Activated B cell treated with CpG ODN at 0.5 μM for 24 hours (primary cell): ENCODE measurements at regions not wholly inside any gene's neighbourhood (a gene's known extent, or its start where the extent isn't known, plus 50 kb on each side); places are given as distances from the start of the nearest gene placed in this dataset.

Experiments used
- ATAC-seq: fragments of 200-7000 bp; cut with Tn5 transposase; one replicate; pipeline ENCODE4 v1.10.0; 2021; ENCODE audit warnings: low read depth, mild to moderate bottlenecking, moderate library complexity
- CTCF ChIA-PET: fragments of 350-600 bp; sonication (Branson Sonifier 250); formaldehyde crosslinking; loops from one replicate; lab custom pipeline; 2021; ENCODE audit warnings: antibody characterized with exemption; lab: Charles Lee
- POLR2A ChIA-PET: fragments of 350-600 bp; sonication (Branson Sonifier 250); formaldehyde crosslinking; loops from one replicate; lab custom pipeline; 2021; ENCODE audit warnings: antibody characterized with exemption; lab: Charles Lee
- DNase-seq: peaks from one replicate; pipeline ENCODE4 v3.0.0; 2022
- H3K27ac Mint-ChIP-seq: one replicate; pipeline ENCODE4 v1.8.0; 2020; ENCODE audit warnings: mixed read lengths
- H3K27me3 Mint-ChIP-seq: one replicate; pipeline ENCODE4 v1.8.0; 2021; ENCODE audit warnings: mixed read lengths
- H3K36me3 Mint-ChIP-seq: one replicate; pipeline ENCODE4 v1.8.0; 2021; ENCODE audit warnings: low read depth, mixed read lengths
- H3K4me1 Mint-ChIP-seq: one replicate; pipeline ENCODE4 v1.8.0; 2021; ENCODE audit warnings: mixed read lengths
- H3K4me3 Mint-ChIP-seq: one replicate; pipeline ENCODE4 v1.8.0; 2020; ENCODE audit warnings: mild to moderate bottlenecking, mixed read lengths
- H3K9me3 Mint-ChIP-seq: one replicate; pipeline ENCODE4 v1.8.0; 2020; ENCODE audit warnings: mixed read lengths
- CTCF ChIP-seq: fragments of 200-600 bp; IDR thresholded peaks from one replicate; pipeline ENCODE4 v1.8.0; 2022; ENCODE audit warnings: antibody characterized with exemption, mild to moderate bottlenecking
- intact Hi-C: fragments of 100-400 bp; cut with micrococcal nuclease; formaldehyde crosslinking; loops from one replicate; pipeline ENCODE4 v1.15.1; 2024

GRCh38 chr7:95694334-95694733 is 78.0 kb upstream of the DYNC1I1 start:
- intact Hi-C loops, result no loop called here
- POLR2A ChIA-PET, result interaction anchor here (0.7 kb wide), 2 partner anchors 12 to 101 kb away, joined by 3 to 4 read pairs; no protein-coding TSS in a partner anchor
- TF ChIP-seq CTCF, result no peak
- no peak overlapping the region for H3K4me3 Mint-ChIP-seq
- H3K4me1 Mint-ChIP-seq, result peaks cover 4% of the 10 kb centered on the region
- H3K9me3 Mint-ChIP-seq, result no peaks in the 10 kb centered on the region
- H3K36me3 Mint-ChIP-seq, result no peaks in the 10 kb centered on the region
- DNase-seq (no peak), ATAC-seq (no peak)
- no peak overlapping the region for H3K27ac Mint-ChIP-seq
- CTCF ChIA-PET, result interaction anchor here (1.4 to 2.1 kb wide), 3 partner anchors 8 to 183 kb away, joined by 6 to 11 read pairs (median 7); no protein-coding TSS in a partner anchor
- peaks cover 11% of the 10 kb centered on the region for H3K27me3 Mint-ChIP-seq

GRCh38 chr7:95693551-95694333 is 78.6 kb upstream of the DYNC1I1 start:
- Mint-ChIP-seq H3K9me3 (no peaks in the 10 kb centered on the region), H3K4me3 (no peak overlapping the region), H3K27ac (no peak overlapping the region), H3K27me3 (peaks cover 11% of the 10 kb centered on the region), H3K4me1 (peaks cover 4% of the 10 kb centered on the region), H3K36me3 (no peaks in the 10 kb centered on the region)
- ATAC-seq (no peak), DNase-seq (no peak)
- intact Hi-C loops, result no loop called here
- ChIA-PET POLR2A (interaction anchor here (0.7 kb wide), 2 partner anchors 13 to 100 kb away, joined by 3 to 4 read pairs; no protein-coding TSS in a partner anchor), CTCF (interaction anchor here (1.4 to 2.1 kb wide), 3 partner anchors 8 to 182 kb away, joined by 6 to 11 read pairs (median 7); no protein-coding TSS in a partner anchor)
- TF ChIP-seq CTCF, result no peak

GRCh38 chr7:95691464-95691863 is 80.9 kb upstream of the DYNC1I1 start:
- CTCF ChIA-PET, result interaction anchor here (1.0 to 8.2 kb wide), 10 partner anchors 12 to 1242 kb away, joined by 3 to 324 read pairs (median 4); partner anchors contain the start of gene PDK4

GRCh38 chr7:95690367-95690947 is 81.9 kb upstream of the DYNC1I1 start:
- POLR2A ChIA-PET, result interaction anchor here (0.6 to 1.2 kb wide), 3 partner anchors 16 to 179 kb away, joined by 3 to 5 read pairs (median 5); no protein-coding TSS in a partner anchor
- intact Hi-C loops, result loop anchor here (1.0 kb wide), 3 partner anchors 163 to 1241 kb away; no protein-coding TSS in a partner anchor
- DNase-seq, result no peak

More at GRCh38 chr7:95691464-95691863, 80.9 kb upstream of the DYNC1I1 start:
- intact Hi-C loops, result no loop called here
- no peak for TF ChIP-seq CTCF
- POLR2A ChIA-PET, result no interaction called here
- ATAC-seq (no peak), DNase-seq (no peak)
- Mint-ChIP-seq H3K9me3 (no peaks in the 10 kb centered on the region), H3K4me3 (no peak overlapping the region), H3K27me3 (peaks cover 7% of the 10 kb centered on the region), H3K27ac (no peak overlapping the region), H3K4me1 (peaks cover 4% of the 10 kb centered on the region), H3K36me3 (no peaks in the 10 kb centered on the region)

More at GRCh38 chr7:95690367-95690947, 81.9 kb upstream of the DYNC1I1 start:
- Mint-ChIP-seq H3K36me3 (no peaks in the 10 kb centered on the region), H3K27me3 (peaks cover 3% of the 10 kb centered on the region), H3K4me1 (peaks cover 4% of the 10 kb centered on the region), H3K9me3 (no peaks in the 10 kb centered on the region), H3K27ac (no peak overlapping the region), H3K4me3 (peak overlapping the region; percentile 2)
- CTCF ChIA-PET, result interaction anchor here (0.7 to 8.2 kb wide), 28 partner anchors 10 to 1241 kb away, joined by 3 to 324 read pairs (median 4); partner anchors contain the start of gene PDK4
- ATAC-seq, result peak; percentile 72
- TF ChIP-seq CTCF, result peak; percentile 87
